Progenitor cell of endocrine pancreas (in vitro differentiated cells): ENCODE measurements at regions not wholly inside any gene's neighbourhood (a gene's known extent, or its start where the extent isn't known, plus 50 kb on each side); places are given as distances from the start of the nearest gene placed in this dataset.

Experiments
- DNase-seq: peaks from one replicate; pipeline ENCODE4 v3.0.0; 2021; ENCODE audit warnings: low spot score; ENCODE audit not compliant: unreplicated experiment
- H3K27ac Mint-ChIP-seq: 2 replicates; pipeline ENCODE4 v1.8.0; 2021; ENCODE audit warnings: mild to moderate bottlenecking, moderate library complexity, mixed read lengths
- H3K27me3 Mint-ChIP-seq: 2 replicates; pipeline ENCODE4 v1.8.0; 2021; ENCODE audit warnings: mixed read lengths
- H3K36me3 Mint-ChIP-seq: 2 replicates; pipeline ENCODE4 v1.8.0; 2022; ENCODE audit warnings: mixed read lengths; ENCODE audit not compliant: insufficient read depth
- H3K4me1 Mint-ChIP-seq: 2 replicates; pipeline ENCODE4 v1.8.0; 2021; ENCODE audit warnings: low read depth, mixed read lengths
- H3K4me3 Mint-ChIP-seq: 2 replicates; pipeline ENCODE4 v1.8.0; 2021; ENCODE audit warnings: low read depth, mild to moderate bottlenecking, moderate library complexity, mixed read lengths
- H3K9me3 Mint-ChIP-seq: 2 replicates; pipeline ENCODE4 v1.8.0; 2021; ENCODE audit warnings: low read depth, mixed read lengths
- TF ChIP-seq, protein P1 (sequence below): fragments of 200-600 bp; sonication (generic); IDR thresholded peaks from one replicate; pipeline ENCODE4 v1.5.0; 2021; ENCODE audit warnings: antibody characterized with exemption, mild to moderate bottlenecking; ENCODE audit not compliant: unreplicated experiment

DNA sequence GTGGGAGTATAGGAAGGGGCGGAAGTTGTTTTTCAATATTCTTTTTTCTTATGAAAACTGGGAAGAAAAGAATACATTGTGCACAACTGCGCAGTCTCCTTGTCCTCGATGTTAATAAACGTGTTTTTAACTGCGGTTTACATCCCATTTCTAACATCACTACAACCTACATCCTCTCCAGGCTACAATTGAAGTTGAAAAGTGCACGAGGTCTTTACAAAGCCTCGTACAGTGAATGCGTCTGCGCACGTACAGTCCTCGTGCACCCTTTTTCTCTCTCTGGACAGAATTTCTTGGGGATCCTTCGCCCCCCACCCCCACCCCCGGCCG, 102.4 kb downstream of the WT1 start:
- peaks cover 4% of the 10 kb centered on the region for H3K9me3 Mint-ChIP-seq
- H3K36me3 Mint-ChIP-seq, result no peaks in the 10 kb centered on the region
- DNase-seq, result no peak
- H3K27me3 Mint-ChIP-seq, result peaks cover 43% of the 10 kb centered on the region
- peaks cover 5% of the 10 kb centered on the region for H3K4me1 Mint-ChIP-seq
- TF ChIP-seq, protein P1, sequence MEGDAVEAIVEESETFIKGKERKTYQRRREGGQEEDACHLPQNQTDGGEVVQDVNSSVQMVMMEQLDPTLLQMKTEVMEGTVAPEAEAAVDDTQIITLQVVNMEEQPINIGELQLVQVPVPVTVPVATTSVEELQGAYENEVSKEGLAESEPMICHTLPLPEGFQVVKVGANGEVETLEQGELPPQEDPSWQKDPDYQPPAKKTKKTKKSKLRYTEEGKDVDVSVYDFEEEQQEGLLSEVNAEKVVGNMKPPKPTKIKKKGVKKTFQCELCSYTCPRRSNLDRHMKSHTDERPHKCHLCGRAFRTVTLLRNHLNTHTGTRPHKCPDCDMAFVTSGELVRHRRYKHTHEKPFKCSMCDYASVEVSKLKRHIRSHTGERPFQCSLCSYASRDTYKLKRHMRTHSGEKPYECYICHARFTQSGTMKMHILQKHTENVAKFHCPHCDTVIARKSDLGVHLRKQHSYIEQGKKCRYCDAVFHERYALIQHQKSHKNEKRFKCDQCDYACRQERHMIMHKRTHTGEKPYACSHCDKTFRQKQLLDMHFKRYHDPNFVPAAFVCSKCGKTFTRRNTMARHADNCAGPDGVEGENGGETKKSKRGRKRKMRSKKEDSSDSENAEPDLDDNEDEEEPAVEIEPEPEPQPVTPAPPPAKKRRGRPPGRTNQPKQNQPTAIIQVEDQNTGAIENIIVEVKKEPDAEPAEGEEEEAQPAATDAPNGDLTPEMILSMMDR, result no peak
- peak overlapping the region; percentile 68 for H3K4me3 Mint-ChIP-seq
- H3K27ac Mint-ChIP-seq, result peak overlapping the region; percentile 42

DNA sequence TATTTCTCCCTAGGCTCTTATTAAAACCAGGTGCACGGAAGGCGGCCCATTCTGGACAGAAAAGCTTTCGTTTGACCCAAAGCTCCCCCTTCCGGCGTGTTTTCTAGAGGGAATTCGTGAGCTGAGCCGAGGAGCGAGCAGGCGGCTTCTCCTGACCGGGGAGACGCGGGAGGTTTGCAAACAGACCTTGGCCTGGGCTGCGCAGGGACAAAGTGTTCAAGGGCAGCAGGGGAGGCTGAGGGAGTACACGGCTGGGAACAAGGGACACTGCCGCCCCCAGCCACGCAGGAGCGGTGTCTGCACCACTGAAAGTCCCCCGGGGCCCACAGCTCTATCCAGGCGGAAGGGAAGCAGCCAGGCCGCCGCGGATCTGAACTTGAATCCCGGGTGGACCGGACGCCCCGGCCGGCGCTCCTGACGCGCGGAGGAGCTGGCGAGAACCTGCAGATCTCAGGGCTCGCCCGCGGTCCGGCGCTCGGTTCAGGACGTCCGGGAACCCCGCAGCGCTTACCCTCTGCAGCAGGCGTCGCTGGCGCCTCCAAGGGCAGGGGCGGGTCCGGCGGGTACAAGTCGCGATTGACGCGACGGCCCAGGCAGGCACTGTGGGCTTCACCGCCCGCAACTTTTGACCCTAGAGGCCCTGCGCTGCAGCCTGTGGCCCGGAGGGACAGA, 101.9 kb downstream of the WT1 start:
- TF ChIP-seq, protein P1, result peak; percentile 35
- Mint-ChIP-seq H3K27ac (peak overlapping the region; percentile 90), H3K27me3 (peaks cover 43% of the 10 kb centered on the region), H3K4me3 (peak overlapping the region; percentile 68), H3K36me3 (no peaks in the 10 kb centered on the region), H3K4me1 (peaks cover 5% of the 10 kb centered on the region), H3K9me3 (peaks cover 4% of the 10 kb centered on the region)
- peak; percentile 50 for DNase-seq

DNA sequence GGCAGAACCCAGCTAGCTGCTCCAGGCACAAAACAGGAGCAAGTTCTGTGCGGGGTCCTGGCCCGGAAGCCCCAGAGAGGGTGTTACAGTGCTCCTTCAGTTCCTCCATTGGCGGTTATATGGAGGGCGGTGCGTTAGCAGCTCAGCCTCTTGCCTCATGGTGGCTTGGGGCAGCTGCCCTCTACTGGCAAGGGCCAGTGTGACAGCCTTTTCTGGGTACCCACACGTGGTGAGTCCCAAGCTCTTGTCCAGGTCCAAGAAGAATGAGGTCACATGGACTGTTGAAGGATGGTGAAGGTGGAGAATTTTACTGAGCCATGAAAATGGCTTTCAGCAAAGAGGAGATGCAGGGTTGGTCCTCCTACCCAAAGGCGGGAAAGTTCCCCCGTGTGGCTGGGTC, 100.5 kb downstream of the WT1 start:
- no peak for DNase-seq
- Mint-ChIP-seq H3K27me3 (peaks cover 40% of the 10 kb centered on the region), H3K9me3 (peaks cover 4% of the 10 kb centered on the region), H3K27ac (no peak overlapping the region), H3K4me3 (no peak overlapping the region), H3K4me1 (peaks cover 5% of the 10 kb centered on the region), H3K36me3 (no peaks in the 10 kb centered on the region)
- TF ChIP-seq, protein P1, result peak; percentile 36
